HG03175 (cell line): ENCODE measurements at regions not wholly inside any gene's neighbourhood (a gene's known extent, or its start where the extent isn't known, plus 50 kb on each side); places are given as distances from the start of the nearest gene placed in this dataset.

Experiments
- ATAC-seq: cut with Tn5 transposase; IDR thresholded peaks from one replicate; pipeline ENCODE4 v1.9.1; 2021; ENCODE audit warnings: mild to moderate bottlenecking, moderate library complexity; ENCODE audit not compliant: unreplicated experiment

DNA sequence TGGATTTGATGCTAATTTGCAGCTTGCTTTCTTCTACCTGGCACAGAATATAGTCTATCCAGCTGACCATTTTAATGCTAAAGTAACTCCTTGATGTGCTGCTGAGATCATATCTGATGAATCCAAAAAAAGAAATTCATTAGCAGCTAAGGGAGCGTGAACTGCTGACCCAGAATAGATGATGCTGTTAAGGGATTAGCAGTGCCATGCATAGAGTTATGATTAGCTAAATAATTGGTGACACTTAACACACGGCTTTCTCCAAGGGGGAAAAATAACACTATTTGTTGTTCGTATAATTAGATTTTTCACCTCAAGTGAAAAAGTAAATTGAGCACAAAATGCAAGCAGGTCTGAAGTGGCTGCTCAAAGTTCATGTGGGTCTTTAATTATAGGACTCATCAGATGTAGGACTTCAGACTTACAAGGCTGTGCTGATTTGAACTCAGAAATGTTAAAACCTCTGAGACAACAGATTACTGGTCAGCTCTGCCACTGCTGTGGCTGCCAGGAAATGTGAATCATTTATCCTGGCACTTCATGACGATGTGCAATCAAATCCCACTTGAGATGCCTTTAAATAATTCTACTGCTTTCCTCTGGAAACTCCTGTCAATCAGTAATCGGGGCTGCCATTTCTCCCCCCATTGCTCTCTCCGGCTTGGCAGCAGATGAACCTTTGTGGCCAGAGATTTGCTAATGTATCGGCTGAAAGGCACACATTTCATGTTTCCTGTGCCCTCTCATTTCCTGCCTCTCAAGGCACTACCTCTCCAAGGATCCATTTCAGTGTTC, 291.6 kb upstream of the C9orf72 start:
- ATAC-seq: no peak

DNA sequence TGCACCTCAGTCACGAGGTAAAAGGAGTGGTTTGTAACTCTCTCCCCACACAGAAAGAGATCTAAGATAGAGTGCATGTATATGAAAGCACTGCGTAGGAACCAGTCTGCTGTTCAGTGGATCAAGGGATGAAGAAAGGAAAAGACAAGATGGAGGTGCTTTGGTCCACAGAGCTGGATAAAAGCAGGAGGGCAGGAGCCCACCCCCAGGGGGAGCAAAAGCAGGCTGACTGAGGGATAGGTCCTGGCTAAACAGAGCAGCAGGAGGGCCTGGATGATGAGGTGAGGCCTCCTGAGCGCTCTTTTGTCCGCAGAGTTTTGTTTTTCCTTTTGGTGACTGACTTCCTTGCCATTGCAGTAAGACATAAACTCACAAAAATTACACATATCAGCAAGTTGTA, 293.5 kb upstream of the C9orf72 start:
- ATAC-seq: no peak

- no peak for ATAC-seq
These were observed 297.1 kb upstream of the C9orf72 start for GRCh38 chr9:27870404-27870803.

DNA sequence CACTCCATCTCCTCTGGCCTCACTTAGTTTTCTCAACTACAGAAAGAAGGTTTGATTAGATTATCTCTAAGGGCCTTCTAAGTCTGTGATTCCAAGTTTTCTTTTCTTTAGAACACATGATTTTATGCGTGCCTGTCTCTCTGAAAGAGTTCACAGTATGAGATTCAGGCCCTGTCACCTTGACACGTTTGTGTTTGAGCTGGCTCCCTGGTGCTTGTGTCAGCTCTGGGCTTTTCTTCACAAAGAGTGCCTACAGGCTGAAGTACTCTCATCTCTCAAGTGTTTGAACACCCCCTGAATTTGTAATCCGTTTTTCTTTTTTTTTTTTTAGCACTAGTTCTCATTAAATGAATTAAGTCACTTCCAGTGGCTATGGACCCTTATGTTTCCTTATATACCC, 306.9 kb upstream of the C9orf72 start:
- ATAC-seq: no peak

DNA sequence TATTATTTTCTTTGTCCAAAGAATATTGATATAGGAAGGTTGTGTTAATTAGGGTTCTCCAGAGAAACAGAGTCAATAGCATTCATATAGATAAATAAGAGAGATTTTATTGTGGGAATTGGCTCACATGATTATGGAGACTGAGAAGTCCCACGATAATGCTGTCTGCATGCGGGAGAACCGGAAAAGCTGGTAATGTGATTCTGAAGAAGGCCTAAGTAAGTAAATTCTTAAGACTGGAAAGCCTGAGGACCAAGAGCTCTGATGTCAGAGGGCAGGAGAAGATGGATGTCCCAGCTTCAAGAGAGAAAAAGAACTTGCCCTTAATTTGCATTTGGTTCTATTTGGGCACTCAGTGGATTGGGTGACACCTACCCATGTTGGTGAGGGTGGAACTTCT, 307.4 kb upstream of the C9orf72 start:
- ATAC-seq: no peak

DNA sequence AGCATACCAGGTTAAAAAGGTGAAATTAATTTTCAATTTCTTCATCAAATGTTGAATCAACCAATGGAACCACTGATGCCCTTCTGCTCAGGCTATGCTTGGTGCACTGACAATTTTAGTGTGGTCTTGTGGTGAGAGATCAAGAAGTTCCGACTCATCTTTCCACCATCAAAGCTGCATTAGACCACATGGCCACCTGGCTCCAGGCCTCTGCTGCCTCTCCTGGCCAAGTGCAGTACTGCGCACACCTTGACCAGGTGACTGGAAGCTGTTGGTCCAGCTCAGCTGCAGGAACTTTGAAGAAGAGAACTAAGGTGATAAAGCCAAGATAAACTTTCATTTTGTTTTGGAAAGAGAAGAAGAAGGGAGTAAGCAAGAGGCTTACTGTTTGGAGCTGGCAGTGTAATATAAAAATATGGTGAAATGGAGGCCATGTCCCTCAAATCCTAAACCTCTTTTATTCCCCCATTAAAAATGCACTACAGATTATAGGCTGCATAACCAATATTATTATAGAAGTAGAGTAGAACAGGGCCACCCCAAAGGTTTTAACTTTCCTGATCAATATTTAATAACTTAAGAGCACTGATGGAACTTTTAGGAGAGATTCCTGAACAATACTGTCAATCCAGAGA, 315.5 kb upstream of the C9orf72 start:
- ATAC-seq: peak; percentile 97

- ATAC-seq: no peak
These were observed 351.2 kb upstream of the C9orf72 start for GRCh38 chr9:27924502-27924901.

- no peak for ATAC-seq
These were observed 352.5 kb upstream of the C9orf72 start for GRCh38 chr9:27925815-27926214.

- ATAC-seq: no peak
These were observed 356.6 kb upstream of the C9orf72 start for GRCh38 chr9:27929841-27930240.

DNA sequence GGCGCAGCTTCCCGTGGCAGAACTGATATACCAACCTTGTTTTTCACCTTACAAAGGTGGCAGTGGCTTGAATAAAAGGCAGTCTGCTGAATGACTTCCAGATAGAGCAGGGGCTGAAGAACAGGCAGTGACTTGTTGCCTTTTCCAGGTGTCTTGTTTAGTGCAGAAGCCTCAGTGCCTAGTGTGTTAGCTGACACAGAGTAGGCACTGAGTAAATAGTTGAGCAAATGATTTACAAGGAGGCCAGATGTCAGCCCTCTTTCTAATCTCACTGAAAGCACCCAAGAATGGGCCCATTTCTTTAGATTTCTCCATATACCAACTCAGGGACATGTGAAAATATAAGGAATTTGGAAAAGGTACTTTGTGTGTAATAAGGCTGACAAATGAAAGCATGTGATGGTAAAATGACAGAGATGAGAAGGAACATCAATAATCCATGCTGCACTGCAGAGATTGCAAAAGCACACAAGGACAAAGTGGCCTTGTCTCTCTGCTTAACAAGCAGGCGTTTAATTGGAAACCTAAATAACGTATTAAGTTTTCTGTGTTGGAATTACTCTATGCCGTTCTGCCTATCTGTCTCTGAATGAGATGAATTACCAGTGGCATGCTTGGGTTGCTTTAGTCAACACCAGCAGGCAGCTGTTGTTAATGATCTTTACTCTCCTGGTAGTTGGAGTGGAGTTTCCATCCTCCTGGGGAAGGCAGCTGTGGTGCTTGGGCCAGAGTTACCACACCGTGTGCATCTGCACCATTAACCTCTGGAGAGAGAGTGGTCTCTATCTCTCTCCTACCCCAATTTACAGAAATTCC, 360.1 kb upstream of the C9orf72 start:
- no peak for ATAC-seq

GRCh38 chr9:27934471-27934870, 361.2 kb upstream of the C9orf72 start:
- no peak for ATAC-seq

DNA sequence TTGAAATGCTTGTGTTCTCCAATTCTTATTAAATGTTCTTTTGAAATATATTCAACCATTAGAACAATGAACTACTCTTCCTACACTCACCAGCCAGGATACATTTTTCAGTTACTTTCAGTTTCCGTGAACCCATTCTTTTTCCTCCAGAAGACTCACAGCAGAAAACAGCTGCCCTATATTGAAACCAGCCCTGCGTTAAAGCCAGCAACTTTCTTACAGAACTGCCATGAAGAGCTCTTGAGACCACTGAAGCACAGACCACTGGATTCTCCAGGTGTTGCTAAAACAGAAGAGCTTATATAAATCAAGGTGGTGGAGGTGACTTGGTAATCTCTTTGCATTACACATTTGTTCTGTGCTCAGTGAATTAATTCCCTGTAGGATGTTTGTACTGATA, 365.9 kb upstream of the C9orf72 start:
- ATAC-seq: no peak

DNA sequence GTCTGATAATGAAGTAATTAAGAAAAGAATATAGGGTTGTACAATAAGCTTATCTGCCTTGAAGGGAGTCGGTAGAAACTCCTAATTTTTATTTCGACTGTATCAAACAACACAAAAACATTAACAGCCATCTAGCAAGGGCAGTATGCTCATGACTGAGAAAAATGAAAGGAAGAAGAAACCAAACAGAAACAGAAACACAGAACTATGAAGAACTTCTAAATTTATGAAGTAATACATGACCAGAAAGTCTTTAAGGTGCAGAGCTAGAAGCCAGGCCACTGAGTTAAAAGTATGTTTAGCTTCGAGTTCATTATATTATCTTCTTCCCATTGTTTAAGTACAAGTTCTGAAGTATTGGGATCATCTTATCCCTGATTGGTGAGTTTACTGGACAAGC, 367.3 kb upstream of the C9orf72 start:
- no peak for ATAC-seq

DNA sequence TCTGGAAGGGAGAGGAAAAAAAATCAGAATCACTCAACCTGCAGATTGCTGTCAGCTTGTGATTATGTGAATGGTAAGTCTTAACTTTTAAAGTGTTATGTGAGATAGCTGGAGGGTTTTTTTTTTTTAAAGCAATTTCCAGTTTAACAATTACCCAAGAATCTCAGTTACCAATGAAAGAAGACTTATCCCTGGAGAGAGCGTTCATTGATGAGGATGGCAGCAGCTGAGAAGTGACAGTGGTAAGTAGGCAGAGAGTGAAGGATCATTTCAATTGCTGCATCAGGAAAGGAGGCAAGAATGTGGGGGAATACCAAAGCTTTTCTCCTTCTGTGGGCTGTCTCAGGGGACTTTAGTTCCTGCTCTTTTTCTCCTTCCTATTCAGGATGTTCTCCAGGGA, 370.2 kb upstream of the C9orf72 start:
- ATAC-seq: no peak

DNA sequence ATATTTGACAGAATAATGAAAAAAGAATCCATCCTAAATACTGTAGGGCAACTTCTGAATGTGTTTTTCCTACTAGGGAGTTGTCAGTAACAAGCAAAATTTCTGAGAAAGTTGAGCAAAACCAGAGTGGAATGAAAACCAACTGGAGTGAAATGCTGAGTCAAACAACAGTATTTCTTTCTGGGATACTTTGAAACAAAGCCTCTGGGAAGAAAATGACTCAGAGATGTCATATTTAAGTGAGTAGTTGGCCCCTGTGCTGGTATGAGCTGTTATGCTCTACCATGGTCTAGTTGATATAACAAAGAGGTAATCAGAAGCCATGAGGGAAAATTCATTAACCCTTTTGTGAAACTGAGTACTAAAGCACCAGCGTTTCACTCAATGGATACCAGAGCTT, 372.1 kb upstream of the C9orf72 start:
- no peak for ATAC-seq

DNA sequence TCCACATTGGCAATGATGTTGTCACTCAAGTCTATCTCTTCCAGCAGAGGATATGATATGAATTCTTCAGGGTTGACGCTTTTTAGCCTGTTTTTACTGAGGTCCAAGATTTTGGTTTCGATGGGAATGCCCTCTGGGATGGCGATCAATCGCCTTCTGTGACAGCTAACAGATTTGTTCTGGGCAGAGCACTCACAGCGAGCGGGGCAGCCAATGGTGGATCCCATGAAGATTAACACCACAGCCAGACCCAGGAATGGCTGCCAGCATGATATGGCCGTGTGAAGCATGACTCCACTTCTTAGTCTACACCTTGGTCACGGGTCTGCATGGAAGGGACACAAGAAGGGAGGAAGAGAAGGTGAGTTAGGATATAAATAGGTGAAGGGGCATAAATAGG, 377.1 kb upstream of the C9orf72 start:
- no peak for ATAC-seq

DNA sequence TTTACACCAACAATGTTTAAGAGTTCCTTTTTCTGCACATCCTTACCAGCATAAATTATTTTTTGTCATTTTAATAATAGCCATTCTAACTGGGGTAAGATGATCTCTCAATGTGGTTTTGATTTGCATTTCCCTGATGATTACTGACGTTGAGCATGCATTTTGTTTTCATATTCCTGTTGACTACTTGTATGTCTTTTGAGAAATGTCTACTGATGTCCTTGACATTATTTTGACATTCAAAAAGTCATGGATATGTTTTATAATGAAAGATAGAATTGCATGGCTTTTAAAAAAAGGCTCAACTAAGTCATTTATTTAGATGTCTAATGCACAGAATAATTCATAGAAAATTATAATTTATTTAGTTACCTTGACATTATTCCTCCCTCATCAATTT, 381.6 kb upstream of the C9orf72 start:
- ATAC-seq: no peak

DNA sequence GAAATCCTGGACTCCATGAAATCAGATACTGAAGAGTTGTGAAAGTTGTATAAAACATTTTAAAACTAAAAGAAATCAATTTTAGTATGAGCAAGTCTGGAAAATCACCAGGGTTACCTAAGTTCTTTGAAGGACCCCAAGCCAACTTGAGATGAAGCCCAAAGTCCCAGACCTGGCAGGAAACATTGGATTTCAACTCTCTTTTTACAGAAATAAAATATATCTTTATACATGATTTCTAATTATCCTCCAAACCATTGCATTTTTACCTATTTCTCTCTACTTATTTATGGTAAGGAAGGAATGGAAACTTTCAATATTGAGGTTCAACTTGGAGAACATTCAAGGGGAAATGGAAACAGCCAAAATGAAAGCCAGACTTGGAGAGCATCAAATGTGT, 390.6 kb upstream of the C9orf72 start:
- ATAC-seq: no peak

- ATAC-seq: no peak
These were observed 393.9 kb upstream of the C9orf72 start for GRCh38 chr9:27967210-27967609.

DNA sequence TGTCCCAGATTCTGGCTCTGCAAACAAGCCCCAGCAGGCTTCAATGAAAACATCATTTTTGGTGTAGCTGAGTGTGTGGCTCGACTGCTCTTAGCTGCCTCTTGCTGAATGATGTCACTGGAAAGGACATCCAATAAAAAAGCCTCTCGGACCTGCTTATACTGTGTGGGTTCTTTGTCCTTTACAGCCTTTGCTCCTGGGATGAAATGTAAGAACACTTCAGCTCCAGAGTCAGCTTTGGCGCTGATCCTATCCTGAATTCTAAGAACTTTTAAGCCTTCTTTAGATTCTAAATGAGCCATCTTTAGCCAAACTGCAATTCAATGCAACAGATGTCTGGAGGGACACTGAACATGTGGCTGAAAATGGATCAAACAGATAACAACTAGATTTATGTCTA, 404.6 kb upstream of the C9orf72 start:
- ATAC-seq: no peak

- ATAC-seq: no peak
These were observed 412.4 kb upstream of the C9orf72 start for GRCh38 chr9:27985714-27986113.

DNA sequence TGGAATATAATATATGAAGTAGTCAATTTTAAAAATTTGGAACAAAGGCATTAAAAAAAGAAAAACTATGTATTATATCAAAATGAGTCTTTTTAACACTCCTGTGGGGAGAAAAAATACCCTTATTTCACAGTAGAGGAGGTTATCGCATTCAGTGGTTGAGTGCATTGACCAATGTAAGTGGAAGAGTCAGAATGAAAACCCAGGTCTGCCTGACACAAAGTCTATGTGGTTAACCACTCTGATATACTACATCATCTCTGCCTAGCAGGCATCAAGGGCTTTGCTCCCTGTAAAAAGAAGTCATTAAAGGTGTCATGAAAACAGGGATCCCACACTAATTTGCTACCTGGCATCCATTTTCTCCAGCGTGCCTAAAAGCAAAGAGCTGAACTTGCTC, 417.2 kb upstream of the C9orf72 start:
- ATAC-seq: no peak
